GM12878 (cell line): ENCODE measurements at regions not wholly inside any gene's neighbourhood (a gene's known extent, or its start where the extent isn't known, plus 50 kb on each side); places are given as distances from the start of the nearest gene placed in this dataset.

ENCODE experiments used
- ATAC-seq: fragments of 200-7000 bp; cut with Tn5 transposase; 3 replicates; pipeline ENCODE4 v1.9.1; 2020; ENCODE audit warnings: mild to moderate bottlenecking, moderate library complexity
- BruUV-seq: library from RNA; stranded (reverse); fragments of 400-500 nt; replicated peaks from 2 replicates; lab custom pipeline; 2021; lab: Mats Ljungman, UMichigan
- CTCF ChIA-PET: fragments of 300-600 bp; sonication (Branson Sonifier 250); formaldehyde crosslinking; extraction: SDS; loops from one replicate; lab custom pipeline; 2021; ENCODE audit warnings: inconsistent platforms; lab: Yijun Ruan, JAX
- POLR2A ChIA-PET: fragments of 350-600 bp; formaldehyde crosslinking; extraction: SDS; loops from one replicate; lab custom pipeline; 2021; ENCODE audit warnings: inconsistent platforms; lab: Charles Lee
- RAD21 ChIA-PET: fragments of 300-600 bp; sonication (Branson Sonifier 250); formaldehyde crosslinking; loops from one replicate; lab custom pipeline; 2023; ENCODE audit warnings: antibody characterized with exemption; ENCODE audit not compliant: unreplicated experiment; lab: Charles Lee
- SMC1A ChIA-PET: fragments of 300-600 bp; sonication (Branson Sonifier 250); formaldehyde crosslinking; loops from one replicate; lab custom pipeline; 2023; ENCODE audit not compliant: unreplicated experiment, uncharacterized antibody; lab: Charles Lee
- DNase-seq: peaks from one replicate; pipeline ENCODE4 v3.0.0-alpha.2; 2011; ENCODE audit warnings: low read depth, low spot score
- FAIRE-seq: peaks from 3 replicates; lab custom pipeline; 2011; peaks lifted over from hg19 to GRCh38; lab: Jason Lieb, UNC
- H2AFZ ChIP-seq: 2 replicates; pipeline ENCODE4 v1.6.0; 2011; ENCODE audit warnings: low read depth, low read length, control low read depth; ENCODE audit not compliant: control insufficient read depth
- H3K27ac ChIP-seq: 2 replicates; pipeline ENCODE4 v1.5.1; 2011; ENCODE audit warnings: control low read depth; ENCODE audit not compliant: control insufficient read depth, insufficient read depth
- H3K27me3 ChIP-seq, 2 experiments: replicated peaks in 1 of 2; 2 replicates each; pipeline versions ENCODE4 v1.6.0 to v1.6.1; 2011; ENCODE audit warnings: low read length in 1 of 2; ENCODE audit not compliant: control insufficient read depth in 2 of 2, insufficient read depth in 2 of 2
- H3K36me3 ChIP-seq, 2 experiments: 2 replicates each; pipeline ENCODE4 v1.5.1; 2011; ENCODE audit warnings: low read length in 1 of 2; ENCODE audit not compliant: control insufficient read depth in 2 of 2, insufficient read depth in 2 of 2
- H3K4me1 ChIP-seq: 2 replicates; pipeline ENCODE4 v1.6.1; 2011; ENCODE audit warnings: mild to moderate bottlenecking, low read length, moderate library complexity, mixed read lengths; ENCODE audit not compliant: control insufficient read depth, insufficient read depth
- H3K4me2 ChIP-seq: 2 replicates; pipeline ENCODE4 v1.6.0; 2011; ENCODE audit warnings: control low read depth; ENCODE audit not compliant: control insufficient read depth, insufficient read depth
- H3K4me3 ChIP-seq: fragments of 200-600 bp; sonication (generic); 2 replicates; pipeline ENCODE4 v1.5.1; 2016
- H3K79me2 ChIP-seq: 2 replicates; pipeline ENCODE4 v1.6.0; 2011; ENCODE audit warnings: low read length; ENCODE audit not compliant: control insufficient read depth, insufficient read depth
- H3K9ac ChIP-seq: 2 replicates; pipeline ENCODE4 v1.8.0; 2011; ENCODE audit warnings: low read length, control low read depth, mixed read lengths; ENCODE audit not compliant: control insufficient read depth, insufficient read depth
- H3K9me3 ChIP-seq: replicated peaks from 3 replicates; pipeline ENCODE4 v1.5.1; 2011; ENCODE audit warnings: mild to moderate bottlenecking, low read length; ENCODE audit not compliant: control insufficient read depth, insufficient read depth
- H4K20me1 ChIP-seq: 2 replicates; pipeline ENCODE4 v1.6.0; 2011; ENCODE audit not compliant: control insufficient read depth, insufficient read depth
- BCL3 ChIP-seq: IDR thresholded peaks from 2 replicates; pipeline ENCODE4 v1.6.1; 2011; ENCODE audit warnings: borderline replicate concordance, low read depth, mild to moderate bottlenecking, moderate library complexity, low read length; ENCODE audit not compliant: insufficient read depth, poor library complexity, severe bottlenecking
- CBFB ChIP-seq: IDR thresholded peaks from 2 replicates; pipeline ENCODE4 v1.6.1; 2016; ENCODE audit warnings: antibody characterized with exemption, low read depth
- DPF2 ChIP-seq: fragments of 450-650 bp; IDR thresholded peaks from 2 replicates; pipeline ENCODE4 v1.6.1; 2017; ENCODE audit warnings: mild to moderate bottlenecking
- IKZF2 ChIP-seq, 2 experiments: fragments of 450-650 bp; IDR thresholded peaks; 2 replicates each; pipeline ENCODE4 v1.6.1; 2017; ENCODE audit warnings: mild to moderate bottlenecking in 2 of 2, moderate library complexity in 2 of 2
- IRF3 ChIP-seq: fragments of 450-650 bp; IDR thresholded peaks from 2 replicates; pipeline ENCODE4 v1.6.1; 2014; ENCODE audit warnings: mild to moderate bottlenecking
- MAX ChIP-seq: IDR thresholded peaks from 2 replicates; pipeline ENCODE4 v1.6.1; 2012; ENCODE audit warnings: low read depth, low read length, improper control_type of control experiment
- ZBTB40 ChIP-seq: fragments of 450-650 bp; IDR thresholded peaks from 2 replicates; pipeline ENCODE4 v1.6.1; 2016; ENCODE audit warnings: mild to moderate bottlenecking, moderate library complexity, borderline replicate concordance
- WGBS: methylation state at CpG from one replicate; pipeline ENCODE4 v1.1.6; 2016; ENCODE audit warnings: low lambda C conversion rate; ENCODE audit not compliant: insufficient replicate concordance, insufficient coverage; ENCODE audit errors: missing lambda C conversion rate; 5-methylcytosine and 5-hydroxymethylcytosine counted together
- in situ Hi-C: fragments of 300-500 bp; cut with MboI; formaldehyde crosslinking; loops from 9 replicates; pipeline ENCODE4 v1.14.3; 2018; ENCODE audit warnings: mixed read lengths
- intact Hi-C: fragments of 100-400 bp; cut with micrococcal nuclease; formaldehyde crosslinking; loops from one replicate; pipeline ENCODE4 v1.14.2; 2022; ENCODE audit not compliant: unreplicated experiment

GRCh38 chrX:113212052-113212451 is 371.4 kb upstream of the AMOT start (continued):
- TF ChIP-seq ZBTB40: no peak
- TF ChIP-seq DPF2: no peak

GRCh38 chrX:113202601-113203000 is 362.0 kb upstream of the AMOT start:
- TF ChIP-seq MAX: no peak
- TF ChIP-seq BCL3: no peak
- no peak for TF ChIP-seq IKZF2 (IDR thresholded peaks at IDR 0.05)
- no peak for TF ChIP-seq CBFB
- no peak for TF ChIP-seq IRF3
- no peak for TF ChIP-seq ZBTB40
- Histone ChIP-seq H3K4me3 (no peak overlapping the region), H3K36me3 (no peaks in the 10 kb centered on the region), H3K9me3 (no peaks in the 10 kb centered on the region), H2AFZ (no peak overlapping the region), H3K79me2 (no peaks in the 10 kb centered on the region), H3K27ac (no peak overlapping the region), H3K9ac (no peak overlapping the region), H3K4me1 (no peaks in the 10 kb centered on the region), H4K20me1 (no peaks in the 10 kb centered on the region), H3K4me2 (no peak overlapping the region), H3K27me3 (no peaks in the 10 kb centered on the region)
- 59% methylated on average over 5 of the region's 5 CpGs for WGBS
- ChIA-PET RAD21 (no interaction called here), POLR2A (no interaction called here), CTCF (no interaction called here), SMC1A (interaction anchor here (0.6 kb wide), 1 partner anchor 1154 kb away, joined by 3 read pairs; no protein-coding TSS in a partner anchor)
- intact Hi-C loops: no loop called here
- in situ Hi-C loops: no loop called here
- ATAC-seq: no peak
- BruUV-seq: no TSS peak
- no peak for DNase-seq
- FAIRE-seq: no peak
